SK-N-SH treated with all-trans-retinoic acid at 6 μM for 48 hours (cell line): ENCODE measurements at regions not wholly inside any gene's neighbourhood (a gene's known extent, or its start where the extent isn't known, plus 50 kb on each side); places are given as distances from the start of the nearest gene placed in this dataset.

Source experiments
- ARNTL ChIP-seq: fragments of 450-650 bp; formaldehyde crosslinking; IDR thresholded peaks from 2 replicates; pipeline ENCODE4 v1.5.0; 2020; ENCODE audit warnings: low read depth, mild to moderate bottlenecking, moderate library complexity, borderline replicate concordance
- PATZ1 ChIP-seq: fragments of 250-450 bp; sonication (Bioruptor Pico); IDR thresholded peaks from 2 replicates; pipeline ENCODE4 v1.8.0; 2020; ENCODE audit warnings: mild to moderate bottlenecking, moderate library complexity, borderline replicate concordance
- ZFP30 ChIP-seq: fragments of 450-650 bp; formaldehyde crosslinking; IDR thresholded peaks from 2 replicates; pipeline ENCODE4 v1.5.0; 2022; ENCODE audit warnings: mild to moderate bottlenecking, moderate library complexity
- ZNF8 ChIP-seq: fragments of 450-650 bp; formaldehyde crosslinking; IDR thresholded peaks from 2 replicates; pipeline ENCODE4 v1.5.0; 2020; ENCODE audit warnings: mild to moderate bottlenecking, moderate library complexity

- TF ChIP-seq ZNF8 (CRISPR knock-in tag) (no peak), ZFP30 (CRISPR knock-in tag) (no peak), ARNTL (CRISPR knock-in tag) (no peak), PATZ1 (CRISPR knock-in tag) (no peak)
Observed at GRCh38 chr16:54526087-54526486, 239.5 kb upstream of the IRX3 start.
